ENCODE measurements at regions not wholly inside any gene's neighbourhood (a gene's known extent, or its start where the extent isn't known, plus 50 kb on each side); places are given as distances from the start of the nearest gene placed in this dataset.

GRCh38 chr7:17402628-17403278, 104.3 kb downstream of the AHR start:
- no peak for TF ChIP-seq CTCF (IDR thresholded peaks at IDR 0.05)
- no peak for TF ChIP-seq SIN3A (IDR thresholded peaks at IDR 0.05; ENCODE audit: borderline replicate concordance, insufficient read depth, low read depth, low read length)
- TF ChIP-seq, protein P1, sequence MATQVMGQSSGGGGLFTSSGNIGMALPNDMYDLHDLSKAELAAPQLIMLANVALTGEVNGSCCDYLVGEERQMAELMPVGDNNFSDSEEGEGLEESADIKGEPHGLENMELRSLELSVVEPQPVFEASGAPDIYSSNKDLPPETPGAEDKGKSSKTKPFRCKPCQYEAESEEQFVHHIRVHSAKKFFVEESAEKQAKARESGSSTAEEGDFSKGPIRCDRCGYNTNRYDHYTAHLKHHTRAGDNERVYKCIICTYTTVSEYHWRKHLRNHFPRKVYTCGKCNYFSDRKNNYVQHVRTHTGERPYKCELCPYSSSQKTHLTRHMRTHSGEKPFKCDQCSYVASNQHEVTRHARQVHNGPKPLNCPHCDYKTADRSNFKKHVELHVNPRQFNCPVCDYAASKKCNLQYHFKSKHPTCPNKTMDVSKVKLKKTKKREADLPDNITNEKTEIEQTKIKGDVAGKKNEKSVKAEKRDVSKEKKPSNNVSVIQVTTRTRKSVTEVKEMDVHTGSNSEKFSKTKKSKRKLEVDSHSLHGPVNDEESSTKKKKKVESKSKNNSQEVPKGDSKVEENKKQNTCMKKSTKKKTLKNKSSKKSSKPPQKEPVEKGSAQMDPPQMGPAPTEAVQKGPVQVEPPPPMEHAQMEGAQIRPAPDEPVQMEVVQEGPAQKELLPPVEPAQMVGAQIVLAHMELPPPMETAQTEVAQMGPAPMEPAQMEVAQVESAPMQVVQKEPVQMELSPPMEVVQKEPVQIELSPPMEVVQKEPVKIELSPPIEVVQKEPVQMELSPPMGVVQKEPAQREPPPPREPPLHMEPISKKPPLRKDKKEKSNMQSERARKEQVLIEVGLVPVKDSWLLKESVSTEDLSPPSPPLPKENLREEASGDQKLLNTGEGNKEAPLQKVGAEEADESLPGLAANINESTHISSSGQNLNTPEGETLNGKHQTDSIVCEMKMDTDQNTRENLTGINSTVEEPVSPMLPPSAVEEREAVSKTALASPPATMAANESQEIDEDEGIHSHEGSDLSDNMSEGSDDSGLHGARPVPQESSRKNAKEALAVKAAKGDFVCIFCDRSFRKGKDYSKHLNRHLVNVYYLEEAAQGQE (IDR thresholded peaks at IDR 0.05; ENCODE audit: insufficient read depth in 1 of 2, low read depth in 2 of 2, low read length in 1 of 2) = no peak
- no peak for TF ChIP-seq TCF7L2 (IDR thresholded peaks at IDR 0.05; ENCODE audit: low read depth, low read length)
